GM12892 (cell line): ENCODE measurements at regions not wholly inside any gene's neighbourhood (a gene's known extent, or its start where the extent isn't known, plus 50 kb on each side); places are given as distances from the start of the nearest gene placed in this dataset.

Experiments
- DNase-seq: peaks from one replicate; pipeline ENCODE4 v3.0.0; 2011; ENCODE audit not compliant: insufficient read length
- FAIRE-seq: peaks from 2 replicates; lab custom pipeline; 2011; peaks lifted over from hg19 to GRCh38; lab: Jason Lieb, UNC
- POLR2A ChIP-seq: IDR thresholded peaks from 2 replicates; pipeline ENCODE4 v1.6.1; 2011; ENCODE audit warnings: low read depth, low read length, control low read depth
- POLR2AphosphoS5 ChIP-seq: IDR thresholded peaks from 2 replicates; pipeline ENCODE4 v1.6.1; 2011; ENCODE audit warnings: low read depth, low read length, control low read depth
- TAF1 ChIP-seq: IDR thresholded peaks from 2 replicates; pipeline ENCODE4 v1.6.1; 2011; ENCODE audit warnings: low read depth, mild to moderate bottlenecking, control low read depth, low read length, borderline replicate concordance

DNA sequence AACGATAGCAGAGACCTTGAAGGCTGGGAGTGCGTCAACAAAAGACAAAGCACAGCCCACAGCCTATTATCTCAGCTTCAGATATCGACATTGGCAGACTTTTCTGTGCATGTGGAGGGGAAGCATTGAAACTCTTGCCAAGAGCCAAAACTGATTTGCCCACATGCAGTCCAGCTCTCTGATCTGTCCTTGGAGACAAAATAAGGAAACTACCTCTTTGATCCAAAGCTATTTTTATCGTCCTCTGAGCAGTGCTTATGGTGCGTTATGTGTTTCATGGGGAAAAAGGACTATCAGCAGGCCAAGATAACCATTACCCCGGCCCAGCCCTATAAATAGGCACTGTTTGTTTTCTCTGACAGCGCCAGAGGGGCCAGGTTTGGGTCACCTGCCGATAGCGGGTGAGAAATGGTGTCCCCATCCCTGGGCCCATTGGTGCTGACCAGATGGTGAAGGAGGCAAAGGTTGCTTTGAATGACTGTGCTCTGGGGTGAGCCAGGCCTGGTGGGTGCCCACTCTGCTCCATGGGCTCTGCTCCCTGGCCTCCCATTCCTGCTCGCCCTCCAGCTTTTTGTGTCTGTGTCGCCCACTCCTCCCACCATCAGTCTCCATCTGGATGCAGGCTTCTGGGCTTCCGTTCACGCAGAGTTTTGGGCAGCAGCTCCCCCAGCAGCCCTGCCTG is 176.1 kb upstream of the HS6ST1 start:
- DNase-seq (no peak), FAIRE-seq (no peak)
- TF ChIP-seq POLR2A (no peak), TAF1 (no peak), POLR2AphosphoS5 (no peak)

DNA sequence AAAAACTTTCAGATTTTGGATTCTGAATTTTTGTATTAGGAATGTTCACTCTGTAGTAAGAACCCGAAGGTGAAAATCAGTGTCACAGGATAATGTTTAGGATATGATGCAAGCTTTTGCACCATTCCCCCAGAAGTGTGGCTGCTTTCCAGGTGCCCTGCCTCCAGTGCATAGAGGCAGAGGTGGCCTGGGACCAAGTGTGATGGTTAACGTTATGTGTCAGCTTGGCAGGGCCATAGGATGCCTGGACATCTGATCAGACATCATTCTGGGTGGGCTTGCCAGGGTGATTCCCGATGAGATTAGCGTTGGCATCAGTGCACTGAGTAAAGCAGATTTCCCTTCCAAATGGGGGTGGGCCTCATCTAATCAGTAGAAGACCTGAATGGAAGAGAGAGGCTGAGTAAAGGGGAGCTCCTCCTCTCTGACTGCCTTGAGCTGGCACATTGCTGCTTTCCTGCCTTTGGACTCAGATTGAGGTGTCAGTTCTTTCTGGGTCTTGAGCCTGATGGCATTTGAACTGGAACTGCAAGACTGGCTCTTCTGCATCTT is 177.4 kb upstream of the HS6ST1 start:
- FAIRE-seq (no peak), DNase-seq (no peak)
- TF ChIP-seq POLR2AphosphoS5, result no peak
- no peak for TF ChIP-seq TAF1
- no peak for TF ChIP-seq POLR2A

DNA sequence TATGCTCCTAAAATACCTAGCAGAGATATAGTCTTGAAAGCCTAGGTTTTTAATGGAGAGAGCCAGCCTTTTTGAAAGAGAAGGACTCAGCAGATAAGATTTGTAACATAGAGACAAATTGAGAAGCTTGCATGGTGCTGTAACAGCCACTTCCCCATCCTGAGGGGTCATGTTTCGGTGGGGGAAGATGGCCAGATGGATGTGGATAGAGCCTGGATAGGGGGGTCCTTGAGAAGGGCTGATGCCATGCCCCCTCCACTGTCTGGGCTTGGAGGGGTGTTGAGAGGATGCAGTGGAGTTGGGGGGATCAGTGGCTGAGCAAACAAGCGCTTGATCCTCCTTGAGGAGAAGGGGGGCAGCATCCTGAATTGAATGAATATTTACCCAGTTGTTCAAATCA is 178.0 kb upstream of the HS6ST1 start:
- TF ChIP-seq TAF1 (no peak), POLR2AphosphoS5 (no peak), POLR2A (no peak)
- FAIRE-seq, result no peak

DNA sequence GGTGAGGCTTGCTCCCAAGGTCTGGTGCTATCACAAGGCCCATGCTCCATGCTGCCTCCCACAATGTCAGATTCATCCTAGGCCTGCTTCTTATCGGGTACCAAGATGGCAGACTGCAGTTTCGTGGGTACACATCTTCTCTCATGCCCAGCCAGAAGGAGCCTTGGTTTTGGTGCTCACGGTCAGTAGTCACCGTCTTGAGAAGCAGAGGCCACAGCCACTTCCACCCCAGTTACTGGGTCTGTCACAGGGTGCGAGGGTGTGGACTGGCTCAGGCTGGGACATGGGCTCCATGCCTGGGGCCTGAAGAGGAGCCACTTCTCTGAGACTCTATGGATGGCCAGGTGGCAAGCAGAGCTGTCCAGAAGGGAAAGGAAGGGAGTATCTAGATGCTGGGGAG is 178.8 kb upstream of the HS6ST1 start:
- TF ChIP-seq POLR2AphosphoS5, result no peak
- no peak for TF ChIP-seq TAF1
- no peak for TF ChIP-seq POLR2A
- DNase-seq (no peak), FAIRE-seq (no peak)

More for the DNA sequence above, 178.0 kb upstream of the HS6ST1 start:
- no peak for DNase-seq

DNA sequence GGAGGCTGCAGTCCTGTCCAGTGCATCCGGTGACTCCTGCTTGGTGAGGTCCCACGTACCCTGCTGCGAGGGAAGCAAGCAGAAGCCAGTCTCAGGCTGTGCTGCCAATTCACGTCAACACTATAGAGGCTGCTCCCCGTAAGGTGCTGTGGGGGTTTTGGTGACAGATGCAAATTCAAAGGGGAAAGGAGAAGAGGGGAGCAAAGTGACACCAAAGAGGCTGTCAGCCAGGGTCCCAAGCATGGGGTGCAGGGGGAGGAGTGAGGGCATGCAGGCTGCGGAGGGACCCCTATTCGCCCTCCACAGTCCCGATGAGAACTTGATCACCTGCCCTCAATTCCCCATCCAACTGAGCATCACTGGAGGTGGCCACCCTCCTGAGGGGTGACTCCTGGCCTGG is 179.4 kb upstream of the HS6ST1 start:
- no peak for TF ChIP-seq POLR2A
- TF ChIP-seq POLR2AphosphoS5, result no peak
- TF ChIP-seq TAF1, result no peak
- no peak for DNase-seq
- no peak for FAIRE-seq

DNA sequence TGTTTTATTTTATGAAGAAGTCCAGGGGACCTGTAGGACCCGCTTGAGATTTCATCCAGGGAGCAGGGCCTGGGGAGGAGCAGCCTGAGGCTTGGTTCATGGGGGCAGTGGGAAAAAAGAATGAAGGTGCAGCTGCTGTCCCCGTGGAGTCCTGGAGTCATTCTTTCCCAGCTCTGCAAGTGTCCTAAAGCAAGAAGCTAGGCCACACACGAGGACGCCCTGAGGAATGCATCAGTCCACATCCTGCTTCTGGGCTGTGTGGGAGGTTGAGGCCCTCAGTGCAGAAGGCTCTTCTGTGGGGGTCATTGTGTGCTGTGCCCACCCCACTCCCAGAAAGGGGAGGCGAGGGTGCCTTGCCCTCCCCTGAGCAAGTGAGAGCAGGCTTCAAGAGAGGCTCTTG is 179.9 kb upstream of the HS6ST1 start:
- DNase-seq, result no peak
- FAIRE-seq, result no peak
- TF ChIP-seq POLR2AphosphoS5, result no peak
- no peak for TF ChIP-seq TAF1
- no peak for TF ChIP-seq POLR2A

DNA sequence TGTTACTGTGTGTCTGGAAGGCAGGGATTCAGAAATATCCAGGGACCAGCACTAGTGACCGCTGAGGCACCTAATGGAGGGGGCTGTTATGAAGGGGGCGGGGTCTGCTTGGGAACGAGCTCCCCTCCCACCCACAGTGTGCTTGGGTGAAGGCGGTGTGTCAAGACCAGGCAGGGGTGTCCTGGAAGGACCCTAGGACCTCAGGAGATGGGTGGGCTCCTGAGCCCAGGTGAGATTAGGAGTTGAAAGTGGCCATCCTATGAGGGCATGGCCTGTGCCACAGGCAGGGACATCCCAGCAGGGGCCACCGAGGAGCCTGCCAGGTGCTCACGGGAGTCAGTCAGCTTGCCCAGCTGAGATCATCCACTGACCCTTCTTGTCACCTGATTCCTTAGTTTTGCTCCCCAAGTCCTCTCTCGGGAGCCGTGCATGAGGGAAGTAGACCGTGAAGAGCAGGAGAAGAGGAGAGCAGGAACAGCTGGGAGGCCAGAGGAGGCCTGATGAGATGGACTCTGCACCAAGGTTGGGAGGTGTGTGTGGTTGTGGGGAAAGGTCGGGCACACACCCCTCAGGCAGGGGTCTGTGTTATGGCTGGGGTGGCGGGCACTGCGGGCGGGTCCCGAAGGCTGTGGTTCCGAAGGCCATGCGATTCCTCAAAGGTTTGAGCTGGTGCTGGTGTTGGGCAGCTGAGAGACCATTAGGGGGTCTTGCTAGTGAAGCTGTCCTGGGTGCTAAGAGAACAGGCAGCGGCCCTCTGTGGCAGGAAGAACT is 180.9 kb upstream of the HS6ST1 start:
- no peak for FAIRE-seq
- TF ChIP-seq TAF1 (no peak), POLR2AphosphoS5 (no peak)
- no peak for DNase-seq

DNA sequence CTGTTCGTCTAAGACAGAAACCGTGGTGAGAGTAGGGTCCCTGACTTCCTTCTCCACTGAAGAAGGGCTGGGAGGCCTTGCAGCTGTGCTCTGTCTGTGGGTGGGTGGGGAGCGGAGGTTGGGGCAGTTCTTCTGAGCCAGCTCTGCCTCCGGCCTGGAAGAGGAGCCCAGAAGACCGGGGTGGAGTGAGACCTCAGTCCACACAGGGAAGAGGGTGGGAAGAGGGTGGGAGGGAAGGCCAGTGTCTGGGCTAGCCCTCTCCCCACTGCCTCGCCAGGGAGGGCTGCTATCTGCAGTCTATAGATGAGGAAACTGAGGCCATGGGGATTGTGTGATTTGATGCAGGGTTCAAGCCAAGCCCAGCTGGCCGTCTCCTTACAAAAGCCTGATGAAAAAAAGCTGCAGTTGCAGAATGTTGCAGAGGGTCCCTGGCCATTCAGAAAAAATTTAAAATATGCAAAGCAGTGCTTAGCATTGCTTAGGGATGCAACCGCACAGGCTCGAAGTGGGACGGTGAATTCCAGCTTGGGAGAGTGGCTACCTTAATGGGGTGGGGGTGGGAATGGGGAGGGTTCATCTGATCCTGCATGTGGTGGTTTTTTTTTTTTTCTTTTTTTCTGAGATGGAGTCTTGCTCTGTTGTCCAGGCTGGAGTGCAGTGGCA is 181.6 kb upstream of the HS6ST1 start:
- TF ChIP-seq TAF1 (no peak), POLR2AphosphoS5 (no peak), POLR2A (no peak)
- DNase-seq (no peak), FAIRE-seq (no peak)

DNA sequence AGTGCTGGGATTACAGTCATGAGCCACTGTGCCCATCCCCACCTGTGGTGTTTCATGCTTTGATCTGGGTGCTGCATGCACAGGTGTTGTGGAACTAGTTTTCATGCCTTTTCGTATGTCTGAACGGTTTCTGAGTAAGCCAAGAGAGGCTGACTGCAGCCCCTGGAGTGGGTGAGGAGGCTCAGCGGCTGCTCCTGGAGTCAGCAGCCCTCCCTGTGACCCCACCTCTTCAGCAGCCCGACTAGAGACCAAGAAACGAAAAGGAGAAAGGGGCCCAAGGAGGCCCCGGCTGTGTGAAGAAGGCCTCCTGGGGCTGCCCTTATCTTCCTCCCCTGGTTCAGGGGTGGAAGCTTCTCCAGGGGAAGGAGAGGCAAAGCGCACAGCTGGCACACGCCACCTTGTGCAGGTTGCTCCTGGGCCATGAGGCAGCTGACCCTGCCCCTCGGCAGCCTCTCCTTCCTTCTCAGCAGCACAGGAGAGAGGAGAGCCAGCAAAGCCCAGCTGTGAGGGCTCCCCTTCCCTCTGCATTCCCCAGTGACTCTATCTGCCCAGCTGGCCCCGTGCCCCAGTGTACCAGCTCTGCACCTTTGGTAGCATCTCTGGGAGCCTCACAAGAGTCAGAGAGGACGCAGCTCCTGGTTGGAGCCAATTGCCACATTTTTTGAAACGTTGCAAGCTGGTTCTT is 182.5 kb upstream of the HS6ST1 start:
- DNase-seq (no peak), FAIRE-seq (no peak)
- no peak for TF ChIP-seq POLR2A
- TF ChIP-seq POLR2AphosphoS5, result no peak
- no peak for TF ChIP-seq TAF1

DNA sequence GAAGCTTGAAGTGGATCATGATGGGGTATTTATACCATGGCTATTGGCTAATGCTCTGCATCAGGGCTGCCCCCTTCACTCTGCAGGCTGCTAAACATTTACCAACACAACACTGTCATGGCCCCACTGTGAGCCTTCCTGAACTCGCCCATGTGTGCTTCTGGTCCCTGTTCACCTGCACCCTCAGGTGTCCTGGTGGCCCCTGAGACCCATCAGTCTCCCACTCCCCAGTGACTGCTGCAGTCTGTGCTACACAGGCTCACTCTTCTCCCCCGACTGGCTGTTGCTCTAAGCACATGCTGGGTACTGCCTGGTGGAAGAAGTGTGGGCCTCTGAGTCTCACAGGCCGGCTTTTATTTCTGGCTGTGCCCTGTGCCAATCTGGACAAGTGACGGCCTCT is 183.0 kb upstream of the HS6ST1 start:
- TF ChIP-seq POLR2A, result no peak
- TF ChIP-seq POLR2AphosphoS5, result no peak
- TF ChIP-seq TAF1, result no peak
- DNase-seq (no peak), FAIRE-seq (no peak)

DNA sequence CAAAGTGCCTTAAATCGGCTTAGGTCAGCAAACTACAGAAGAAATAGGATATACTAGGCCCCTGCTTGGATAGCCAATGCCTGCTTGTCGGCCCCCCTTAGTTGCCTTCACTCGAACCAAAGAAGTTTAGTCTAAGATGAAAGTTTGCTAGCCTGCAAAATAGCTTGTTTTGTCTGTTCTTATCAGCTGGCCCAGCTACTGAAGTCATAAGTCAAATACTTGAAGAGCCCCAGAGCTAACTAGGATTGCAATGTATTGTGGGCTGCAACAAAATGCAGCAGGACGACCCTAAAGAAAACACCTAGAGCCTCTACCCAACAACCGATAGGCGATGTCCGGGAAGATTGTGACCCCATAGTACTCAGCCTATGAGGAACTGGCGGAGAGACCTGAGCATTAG is 183.5 kb upstream of the HS6ST1 start:
- FAIRE-seq, result no peak
- no peak for DNase-seq
- no peak for TF ChIP-seq POLR2A
- TF ChIP-seq POLR2AphosphoS5, result no peak
- no peak for TF ChIP-seq TAF1
